ENCODE measurements at regions not wholly inside any gene's neighbourhood (a gene's known extent, or its start where the extent isn't known, plus 50 kb on each side); places are given as distances from the start of the nearest gene placed in this dataset.

GRCh38 chr6:165834613-165835259 lies 171.7 kb upstream of the PDE10A start:
- no peak for DNase-seq (ENCODE audit: low read depth, low spot score)
- Histone ChIP-seq H3K27ac (no peak overlapping the region), H3K9me3 (ENCODE audit: low read depth, low read length) (no peaks in the 10 kb centered on the region), H3K9ac (ENCODE audit: insufficient read length) (no peak overlapping the region), H3K4me3 (no peak overlapping the region), H3K36me3 (ENCODE audit: insufficient read depth, low read length) (no peaks in the 10 kb centered on the region)
- TF ChIP-seq POLR2AphosphoS5 (IDR thresholded peaks at IDR 0.05; ENCODE audit: borderline replicate concordance, low read depth, low read length) (no peak), FOXP2 (optimal IDR thresholded peaks at IDR 0.05; ENCODE audit: control extremely low read depth, extremely low read length, insufficient read depth) (no peak)

- Histone ChIP-seq H3K4me3 (no peak overlapping the region), H3K36me3 (ENCODE audit: insufficient read depth, low read length) (no peaks in the 10 kb centered on the region), H3K27ac (no peak overlapping the region), H3K9ac (ENCODE audit: insufficient read length) (no peak overlapping the region), H3K9me3 (ENCODE audit: low read depth, low read length) (no peaks in the 10 kb centered on the region)
- no peak for TF ChIP-seq FOXP2 (optimal IDR thresholded peaks at IDR 0.05; ENCODE audit: control extremely low read depth, extremely low read length, insufficient read depth)
- TF ChIP-seq POLR2AphosphoS5 (IDR thresholded peaks at IDR 0.05; ENCODE audit: borderline replicate concordance, low read depth, low read length): no peak
- no peak for TF ChIP-seq EZH2 (IDR thresholded peaks at IDR 0.05)
- DNase-seq (ENCODE audit: low read depth, low spot score): no peak
Measured at GRCh38 chr6:165833355-165833754, 170.3 kb upstream of the PDE10A start.

- Histone ChIP-seq H3K9ac (ENCODE audit: insufficient read length) (no peak overlapping the region), H3K36me3 (ENCODE audit: insufficient read depth, low read length) (no peaks in the 10 kb centered on the region), H3K4me3 (no peak overlapping the region), H3K9me3 (ENCODE audit: low read depth, low read length) (no peaks in the 10 kb centered on the region), H3K27ac (no peak overlapping the region)
- TF ChIP-seq FOXP2 (optimal IDR thresholded peaks at IDR 0.05; ENCODE audit: control extremely low read depth, extremely low read length, insufficient read depth) (no peak), EZH2 (IDR thresholded peaks at IDR 0.05) (no peak), POLR2AphosphoS5 (IDR thresholded peaks at IDR 0.05; ENCODE audit: borderline replicate concordance, low read depth, low read length) (no peak)
- DNase-seq (ENCODE audit: low read depth, low spot score): no peak
Measured at GRCh38 chr6:165831812-165832510, 168.9 kb upstream of the PDE10A start.

- Histone ChIP-seq H3K36me3 (ENCODE audit: insufficient read depth, low read length) (no peaks in the 10 kb centered on the region), H3K9me3 (ENCODE audit: low read depth, low read length) (no peaks in the 10 kb centered on the region), H3K9ac (ENCODE audit: insufficient read length) (no peak overlapping the region), H3K27ac (no peak overlapping the region), H3K4me3 (no peak overlapping the region)
- DNase-seq (ENCODE audit: low read depth, low spot score): no peak
- TF ChIP-seq EZH2 (IDR thresholded peaks at IDR 0.05) (no peak), POLR2AphosphoS5 (IDR thresholded peaks at IDR 0.05; ENCODE audit: borderline replicate concordance, low read depth, low read length) (no peak), FOXP2 (optimal IDR thresholded peaks at IDR 0.05; ENCODE audit: control extremely low read depth, extremely low read length, insufficient read depth) (no peak)
Measured at GRCh38 chr6:165830761-165831160, 167.7 kb upstream of the PDE10A start.

- no peaks in the 10 kb centered on the region for H3K9me3 ChIP-seq (ENCODE audit: low read depth, low read length)
- H3K4me3 ChIP-seq: no peak overlapping the region
- no peaks in the 10 kb centered on the region for H3K36me3 ChIP-seq (ENCODE audit: insufficient read depth, low read length)
- TF ChIP-seq EZH2 (IDR thresholded peaks at IDR 0.05) (no peak), POLR2AphosphoS5 (IDR thresholded peaks at IDR 0.05; ENCODE audit: borderline replicate concordance, low read depth, low read length) (no peak)
- H3K9ac ChIP-seq (ENCODE audit: insufficient read length): no peak overlapping the region
- DNase-seq (ENCODE audit: low read depth, low spot score): no peak
- H3K27ac ChIP-seq: no peak overlapping the region
Measured at GRCh38 chr6:165829376-165829775, 166.3 kb upstream of the PDE10A start.

GRCh38 chr6:165827190-165827518 lies 164.1 kb upstream of the PDE10A start:
- TF ChIP-seq EZH2 (IDR thresholded peaks at IDR 0.05): no peak
- no peak for TF ChIP-seq FOXP2 (optimal IDR thresholded peaks at IDR 0.05; ENCODE audit: control extremely low read depth, extremely low read length, insufficient read depth)
- TF ChIP-seq POLR2AphosphoS5 (IDR thresholded peaks at IDR 0.05; ENCODE audit: borderline replicate concordance, low read depth, low read length): no peak
- Histone ChIP-seq H3K4me3 (no peak overlapping the region), H3K27ac (no peak overlapping the region), H3K36me3 (ENCODE audit: insufficient read depth, low read length) (no peaks in the 10 kb centered on the region), H3K9ac (ENCODE audit: insufficient read length) (no peak overlapping the region), H3K9me3 (ENCODE audit: low read depth, low read length) (no peaks in the 10 kb centered on the region)
- DNase-seq (ENCODE audit: low read depth, low spot score): no peak

- DNase-seq (ENCODE audit: low read depth, low spot score): no peak
- Histone ChIP-seq H3K9me3 (ENCODE audit: low read depth, low read length) (no peaks in the 10 kb centered on the region), H3K36me3 (ENCODE audit: insufficient read depth, low read length) (no peaks in the 10 kb centered on the region), H3K9ac (ENCODE audit: insufficient read length) (no peak overlapping the region), H3K27ac (no peak overlapping the region), H3K4me3 (no peak overlapping the region)
- no peak for TF ChIP-seq EZH2 (IDR thresholded peaks at IDR 0.05)
Measured at GRCh38 chr6:165826487-165827189, 163.6 kb upstream of the PDE10A start.

- no peak for DNase-seq (ENCODE audit: low read depth, low spot score)
- Histone ChIP-seq H3K36me3 (ENCODE audit: insufficient read depth, low read length) (no peaks in the 10 kb centered on the region), H3K27ac (no peak overlapping the region), H3K9me3 (ENCODE audit: low read depth, low read length) (no peaks in the 10 kb centered on the region), H3K9ac (ENCODE audit: insufficient read length) (no peak overlapping the region), H3K4me3 (no peak overlapping the region)
- TF ChIP-seq FOXP2 (optimal IDR thresholded peaks at IDR 0.05; ENCODE audit: control extremely low read depth, extremely low read length, insufficient read depth) (no peak), POLR2AphosphoS5 (IDR thresholded peaks at IDR 0.05; ENCODE audit: borderline replicate concordance, low read depth, low read length) (no peak), EZH2 (IDR thresholded peaks at IDR 0.05) (no peak)
Measured at GRCh38 chr6:165825256-165825815, 162.3 kb upstream of the PDE10A start.

Data from SK-N-MC (cell line).